Activated T-cell treated with anti-CD3 and anti-CD28 coated beads for 4 hours (primary cell): ENCODE measurements at regions not wholly inside any gene's neighbourhood (a gene's known extent, or its start where the extent isn't known, plus 50 kb on each side); places are given as distances from the start of the nearest gene placed in this dataset.
"Not testable (repeated sequence)": the region's sequence is repeated elsewhere in the genome, so short reads cannot be mapped to it uniquely, and the experiment has no call there.

Experiments used
- DNase-seq: peaks from one replicate; pipeline ENCODE4 v3.0.0-alpha.2; 2020

- DNase-seq = no peak
These were observed 50.5 kb upstream of the PARP4 start for GRCh38 chr13:24563087-24563486.

- not testable (repeated sequence) for DNase-seq
These were observed 51.4 kb upstream of the PARP4 start for GRCh38 chr13:24563971-24564370.

GRCh38 chr13:24564881-24565280 is 52.3 kb upstream of the PARP4 start:
- DNase-seq = no peak

- DNase-seq = not testable (repeated sequence)
These were observed 55.0 kb upstream of the PARP4 start for GRCh38 chr13:24567593-24567992.

- DNase-seq = no peak
These were observed 62.3 kb upstream of the PARP4 start for GRCh38 chr13:24574847-24575246.

GRCh38 chr13:24580315-24580714 is 67.7 kb upstream of the PARP4 start:
- not testable (repeated sequence) for DNase-seq

- not testable (repeated sequence) for DNase-seq
These were observed 69.0 kb upstream of the PARP4 start for GRCh38 chr13:24581578-24581977.

- DNase-seq = not testable (repeated sequence)
These were observed 79.1 kb upstream of the PARP4 start for GRCh38 chr13:24591697-24592096.

GRCh38 chr13:24597906-24598670 is 82.1 kb upstream of the ATP12A start:
- not testable (repeated sequence) for DNase-seq

- DNase-seq = not testable (repeated sequence)
These were observed 81.0 kb upstream of the ATP12A start for GRCh38 chr13:24599019-24599791.

- DNase-seq = no peak
These were observed 74.3 kb upstream of the ATP12A start for GRCh38 chr13:24605923-24606372.

- DNase-seq = no peak
These were observed 73.6 kb upstream of the ATP12A start for GRCh38 chr13:24606486-24607170.

- DNase-seq = no peak
These were observed 69.3 kb upstream of the ATP12A start for GRCh38 chr13:24610956-24611355.

- DNase-seq = no peak
These were observed 67.5 kb upstream of the ATP12A start for GRCh38 chr13:24612726-24613125.

- DNase-seq = no peak
These were observed 67.1 kb upstream of the ATP12A start for GRCh38 chr13:24613128-24613527.

GRCh38 chr13:24613755-24614154 is 66.5 kb upstream of the ATP12A start:
- no peak for DNase-seq

- no peak for DNase-seq
These were observed 65.7 kb upstream of the ATP12A start for GRCh38 chr13:24614306-24615080.

- no peak for DNase-seq
These were observed 65.1 kb upstream of the ATP12A start for GRCh38 chr13:24615114-24615513.

- no peak for DNase-seq
These were observed 64.2 kb upstream of the ATP12A start for GRCh38 chr13:24615911-24616472.

- DNase-seq = no peak
These were observed 63.7 kb upstream of the ATP12A start for GRCh38 chr13:24616514-24616913.

- no peak for DNase-seq
These were observed 62.8 kb upstream of the ATP12A start for GRCh38 chr13:24617256-24618010.
